H9 (cell line): ENCODE measurements at regions not wholly inside any gene's neighbourhood (a gene's known extent, or its start where the extent isn't known, plus 50 kb on each side); places are given as distances from the start of the nearest gene placed in this dataset.

Experiments
- DNase-seq: peaks from one replicate; pipeline ENCODE4 v3.0.0-alpha.2; 2017
- H2AFZ ChIP-seq: one replicate; pipeline ENCODE4 v1.6.1; 2013; ENCODE audit warnings: mild to moderate bottlenecking, low read length, control low read depth, moderate library complexity
- H2AK5ac ChIP-seq: 2 replicates; pipeline ENCODE4 v1.6.1; 2013; ENCODE audit warnings: low read length, control low read depth, mixed read lengths; ENCODE audit not compliant: insufficient read length
- H2BK120ac ChIP-seq: one replicate; pipeline ENCODE4 v1.6.1; 2013; ENCODE audit warnings: low read depth, mild to moderate bottlenecking, low read length, control low read depth, inconsistent platforms; ENCODE audit not compliant: poor library complexity, severe bottlenecking
- H2BK12ac ChIP-seq: 2 replicates; pipeline ENCODE4 v1.6.1; 2013; ENCODE audit warnings: low read length, control low read depth, mixed read lengths, low read depth; ENCODE audit not compliant: insufficient read length
- H2BK15ac ChIP-seq: 2 replicates; pipeline ENCODE4 v1.6.1; 2013; ENCODE audit warnings: low read depth, low read length, control low read depth
- H2BK20ac ChIP-seq: one replicate; pipeline ENCODE4 v1.6.1; 2013; ENCODE audit warnings: low read depth, mild to moderate bottlenecking, low read length, control low read depth, inconsistent platforms; ENCODE audit not compliant: poor library complexity, severe bottlenecking
- H2BK5ac ChIP-seq: 2 replicates; pipeline ENCODE4 v1.6.1; 2013; ENCODE audit warnings: low read length, control low read depth, mixed read lengths; ENCODE audit not compliant: insufficient read length
- H3K14ac ChIP-seq: 2 replicates; pipeline ENCODE4 v1.6.1; 2013; ENCODE audit warnings: low read length, control low read depth; ENCODE audit not compliant: insufficient read depth
- H3K18ac ChIP-seq: 2 replicates; pipeline ENCODE4 v1.6.1; 2013; ENCODE audit warnings: low read depth, mild to moderate bottlenecking, mixed read lengths, low read length, control low read depth; ENCODE audit not compliant: insufficient read length
- H3K23ac ChIP-seq: 2 replicates; pipeline ENCODE4 v1.6.1; 2013; ENCODE audit warnings: low read length, control low read depth, mixed read lengths, low read depth; ENCODE audit not compliant: insufficient read length
- H3K23me2 ChIP-seq: 2 replicates; pipeline ENCODE4 v1.6.1; 2013; ENCODE audit warnings: low read depth, mild to moderate bottlenecking, mixed read lengths, low read length, control low read depth; ENCODE audit not compliant: insufficient read length, poor library complexity, severe bottlenecking
- H3K27ac ChIP-seq: 2 replicates; pipeline ENCODE4 v1.5.1; 2013; ENCODE audit warnings: low read length, control low read depth, mixed read lengths, low read depth; ENCODE audit not compliant: insufficient read length
- H3K27me3 ChIP-seq: 2 replicates; pipeline ENCODE4 v1.6.1; 2013; ENCODE audit warnings: low read length, control low read depth, inconsistent platforms; ENCODE audit not compliant: insufficient read depth
- H3K4ac ChIP-seq: 2 replicates; pipeline ENCODE4 v1.6.1; 2013; ENCODE audit warnings: low read depth, mild to moderate bottlenecking, control low read depth, inconsistent platforms, low read length, moderate library complexity
- H3K4me1 ChIP-seq: 2 replicates; pipeline ENCODE4 v1.6.1; 2013; ENCODE audit warnings: low read length, control low read depth, inconsistent platforms; ENCODE audit not compliant: insufficient read depth
- H3K4me2 ChIP-seq: 2 replicates; pipeline ENCODE4 v1.6.1; 2013; ENCODE audit warnings: low read length, control low read depth, mixed read lengths; ENCODE audit not compliant: insufficient read length, insufficient read depth
- H3K56ac ChIP-seq: 2 replicates; pipeline ENCODE4 v1.6.1; 2013; ENCODE audit warnings: low read depth, mild to moderate bottlenecking, mixed read lengths, low read length, control low read depth; ENCODE audit not compliant: insufficient read length
- H3K79me1 ChIP-seq: 2 replicates; pipeline ENCODE4 v1.6.1; 2013; ENCODE audit warnings: low read depth, mild to moderate bottlenecking, moderate library complexity, low read length, control low read depth, inconsistent platforms; ENCODE audit not compliant: insufficient read depth, poor library complexity, severe bottlenecking
- H3K79me2 ChIP-seq: 2 replicates; pipeline ENCODE4 v1.6.1; 2013; ENCODE audit warnings: low read length, control low read depth, inconsistent platforms; ENCODE audit not compliant: insufficient read depth
- H3K9ac ChIP-seq: 2 replicates; pipeline ENCODE4 v1.6.1; 2013; ENCODE audit warnings: low read length, control low read depth, mixed read lengths; ENCODE audit not compliant: insufficient read length; ENCODE audit errors: extremely low read depth
- H3K9me3 ChIP-seq: one replicate; pipeline ENCODE4 v1.6.1; 2013; ENCODE audit warnings: low read depth, low read length, inconsistent platforms; ENCODE audit not compliant: control insufficient read depth
- H3T11ph ChIP-seq: one replicate; pipeline ENCODE4 v1.6.1; 2013; ENCODE audit warnings: mild to moderate bottlenecking, low read length, control low read depth, inconsistent platforms
- H4K20me1 ChIP-seq: one replicate; pipeline ENCODE4 v1.6.1; 2013; ENCODE audit not compliant: control insufficient read depth, insufficient read length, insufficient read depth
- H4K5ac ChIP-seq: 2 replicates; pipeline ENCODE4 v1.6.1; 2013; ENCODE audit warnings: low read depth, mild to moderate bottlenecking, mixed read lengths, low read length, control low read depth; ENCODE audit not compliant: insufficient read length
- H4K8ac ChIP-seq: replicated peaks from 2 replicates; pipeline ENCODE4 v1.6.1; 2013; ENCODE audit warnings: low read length, control low read depth, mixed read lengths, low read depth; ENCODE audit not compliant: insufficient read length
- H4K91ac ChIP-seq: 2 replicates; pipeline ENCODE4 v1.6.1; 2013; ENCODE audit warnings: low read depth, mild to moderate bottlenecking, moderate library complexity, mixed read lengths, low read length, control low read depth; ENCODE audit not compliant: insufficient read length
- H3K27ac Mint-ChIP-seq, 3 experiments: 2 replicates in 2 of 3; 3 replicates in 1 of 3; pipeline ENCODE4 v1.8.0; 2020 to 2021; ENCODE audit warnings: mixed read lengths in 3 of 3, mild to moderate bottlenecking in 1 of 3, moderate library complexity in 1 of 3
- H3K27me3 Mint-ChIP-seq: 2 replicates; pipeline ENCODE4 v1.8.0; 2021; ENCODE audit warnings: low read depth, mild to moderate bottlenecking, moderate library complexity, mixed read lengths
- H3K36me3 Mint-ChIP-seq, 3 experiments: 2 replicates in 2 of 3; 3 replicates in 1 of 3; pipeline ENCODE4 v1.8.0; 2020 to 2021; ENCODE audit warnings: low read depth in 3 of 3, mixed read lengths in 3 of 3; ENCODE audit not compliant: insufficient read depth in 1 of 3
- H3K4me1 Mint-ChIP-seq, 2 experiments: 2 replicates each; pipeline ENCODE4 v1.8.0; 2020; ENCODE audit warnings: mixed read lengths in 2 of 2
- H3K4me3 Mint-ChIP-seq, 2 experiments: 2 replicates in 1 of 2; 3 replicates in 1 of 2; pipeline ENCODE4 v1.8.0; 2020 to 2021; ENCODE audit warnings: mild to moderate bottlenecking in 2 of 2, mixed read lengths in 2 of 2, moderate library complexity in 1 of 2
- H3K9me3 Mint-ChIP-seq, 2 experiments: 2 replicates in 1 of 2; 3 replicates in 1 of 2; pipeline ENCODE4 v1.8.0; 2020; ENCODE audit warnings: mild to moderate bottlenecking in 2 of 2, mixed read lengths in 2 of 2, moderate library complexity in 1 of 2
- CTCF ChIP-seq: fragments of 200-600 bp; sonication (generic); conservative IDR thresholded peaks from 3 replicates; pipeline ENCODE4 v1.8.0; 2021; ENCODE audit warnings: antibody characterized with exemption, mild to moderate bottlenecking
- WGBS: extraction: QIAGEN DNeasy Blood & Tissue Kit; methylation state at CpG from one replicate; pipeline ENCODE4 v1.1.7; 2013; ENCODE audit warnings: missing lambda C conversion rate, low lambda C conversion rate, mixed read lengths; ENCODE audit not compliant: insufficient read length; ENCODE audit errors: extremely low coverage; 5-methylcytosine and 5-hydroxymethylcytosine counted together

DNA sequence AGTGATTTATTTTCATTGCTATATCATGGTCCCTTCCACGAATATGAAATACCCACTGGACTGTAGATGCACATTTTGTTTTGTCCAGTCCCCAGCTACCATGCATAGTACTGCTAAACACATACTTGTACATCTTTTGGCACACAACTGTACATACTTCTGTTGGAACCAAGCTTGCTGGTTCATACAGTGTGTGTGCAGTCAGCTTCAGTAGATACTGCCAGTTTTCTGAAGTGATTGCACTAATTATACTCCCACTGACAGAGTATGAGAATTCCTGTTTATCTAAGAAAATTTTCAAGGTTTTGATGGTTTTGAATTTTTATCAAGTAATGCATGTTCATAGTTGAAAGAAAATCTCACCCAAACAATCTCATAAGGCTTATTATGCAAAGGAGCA lies 100.7 kb upstream of the LMCD1 start:
- peaks cover 13 to 15% of the 10 kb centered on the region in 2 experiments for H3K4me1 Mint-ChIP-seq
- no peaks in the 10 kb centered on the region for H4K20me1 ChIP-seq
- no CpG with 5 or more reads among the region's 1 CpG for WGBS

More for the DNA sequence above, 100.7 kb upstream of the LMCD1 start:
- no peaks in the 10 kb centered on the region for H3K27me3 ChIP-seq
- H3K79me1 ChIP-seq = no peaks in the 10 kb centered on the region
- Mint-ChIP-seq H3K27me3 (no peaks in the 10 kb centered on the region), H3K27ac (no peak overlapping the region), H3K4me3 (no peak overlapping the region), H3K9me3 (peaks cover 6 to 7% of the 10 kb centered on the region in 2 experiments), H3K36me3 (peaks cover 0 to 8% (median 3%) of the 10 kb centered on the region in 3 experiments; a peak in 4 of 7 replicates)
- H3K4ac ChIP-seq = no peak overlapping the region
- no peak overlapping the region for H3K18ac ChIP-seq
- H3K27ac ChIP-seq = no peak overlapping the region
- H4K91ac ChIP-seq = no peak overlapping the region
- H4K5ac ChIP-seq = no peak overlapping the region
- no peaks in the 10 kb centered on the region for H3K23me2 ChIP-seq
- H2AK5ac ChIP-seq = no peak overlapping the region
- H3K9ac ChIP-seq = no peak overlapping the region
- no peaks in the 10 kb centered on the region for H3K79me2 ChIP-seq
- no peak overlapping the region for H3K14ac ChIP-seq
- H3K4me1 ChIP-seq = no peaks in the 10 kb centered on the region
- no peaks in the 10 kb centered on the region for H3K9me3 ChIP-seq
- no peak overlapping the region for H2AFZ ChIP-seq
- H2BK20ac ChIP-seq = no peak overlapping the region
- H3K4me2 ChIP-seq = no peak overlapping the region
- H2BK120ac ChIP-seq = no peak overlapping the region
- no peak overlapping the region for H2BK12ac ChIP-seq
- H4K8ac ChIP-seq = no peak overlapping the region
- H2BK15ac ChIP-seq = no peak overlapping the region
- H3T11ph ChIP-seq = no peak overlapping the region
- H3K56ac ChIP-seq = no peak overlapping the region
- TF ChIP-seq CTCF = no peak
- no peak overlapping the region for H3K23ac ChIP-seq
- H2BK5ac ChIP-seq = no peak overlapping the region
- DNase-seq = no peak
